ENCODE measurements at regions not wholly inside any gene's neighbourhood (a gene's known extent, or its start where the extent isn't known, plus 50 kb on each side); places are given as distances from the start of the nearest gene placed in this dataset.

- no peak for TF ChIP-seq CTCF (IDR thresholded peaks at IDR 0.05 in 2 of 3, conservative IDR thresholded peaks at IDR 0.05 in 1 of 3; ENCODE audit: borderline replicate concordance in 1 of 3, insufficient read depth in 1 of 3, low read depth in 2 of 3, low read length in 2 of 3)
- TF ChIP-seq EZH2phosphoT487 (IDR thresholded peaks at IDR 0.05; ENCODE audit: borderline replicate concordance): no peak
- TF ChIP-seq EZH2 (IDR thresholded peaks at IDR 0.05): no peak
These were observed 302.7 kb downstream of the FGF9 start for GRCh38 chr13:21973437-21974125.

Data from HCT116 (cell line).